Muscle layer of colon (tissue), 2 donors: ENCODE measurements at regions not wholly inside any gene's neighbourhood (a gene's known extent, or its start where the extent isn't known, plus 50 kb on each side); places are given as distances from the start of the nearest gene placed in this dataset.
"Not testable (repeated sequence)": the region's sequence is repeated elsewhere in the genome, so short reads cannot be mapped to it uniquely, and the experiment has no call there.

Source experiments
- H3K27ac ChIP-seq: one replicate; pipeline ENCODE4 v1.7.0; 2013; ENCODE audit warnings: low read depth, mild to moderate bottlenecking, low read length, moderate library complexity
- H3K27me3 ChIP-seq, 2 donors: one replicate each; pipeline ENCODE4 v1.7.0; 2013; ENCODE audit warnings: low read length in 2 of 2, mild to moderate bottlenecking in 2 of 2; ENCODE audit not compliant: insufficient read depth in 2 of 2, control insufficient read depth in 1 of 2
- H3K36me3 ChIP-seq: one replicate; pipeline ENCODE4 v1.7.0; 2013; ENCODE audit warnings: mild to moderate bottlenecking, low read length; ENCODE audit not compliant: insufficient read depth
- H3K4me1 ChIP-seq: one replicate; pipeline ENCODE4 v1.7.0; 2013; ENCODE audit warnings: mild to moderate bottlenecking, low read length; ENCODE audit not compliant: insufficient read depth
- H3K4me3 ChIP-seq, 2 donors: one replicate each; pipeline ENCODE4 v1.7.0; 2013; ENCODE audit warnings: low read length in 2 of 2, low read depth in 1 of 2, mild to moderate bottlenecking in 1 of 2, moderate library complexity in 1 of 2
- H3K9ac ChIP-seq: one replicate; pipeline ENCODE4 v1.7.0; 2013; ENCODE audit warnings: low read length
- H3K9me3 ChIP-seq: one replicate; pipeline ENCODE4 v1.7.0; 2013; ENCODE audit warnings: mild to moderate bottlenecking, low read length
- donor health status: abdominal sarcoma.
- donor health status: Adenocarcinoma of cecum.

DNA sequence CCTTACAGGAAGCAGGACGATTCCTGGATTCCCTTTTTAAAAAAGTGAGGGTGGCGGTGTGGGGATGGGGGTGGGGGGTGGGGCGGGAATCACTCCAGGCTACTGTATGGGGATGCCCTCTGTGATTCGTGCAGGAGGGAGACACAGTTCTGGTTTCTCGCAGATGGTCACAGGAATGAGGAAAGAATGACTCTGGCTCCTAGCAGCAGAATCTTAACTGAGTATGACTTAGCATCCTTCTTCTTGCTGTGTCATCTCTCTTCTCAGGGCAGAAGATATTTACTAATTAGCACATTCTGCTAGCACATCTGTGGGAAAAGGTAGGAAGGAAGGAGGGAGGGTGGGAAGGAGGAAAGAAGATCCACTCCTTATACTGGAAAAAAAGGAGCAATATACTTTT lies 78.8 kb upstream of the GPR39 start:
- not testable (repeated sequence) for H3K9me3 ChIP-seq, H3K4me3 ChIP-seq, H3K27me3 ChIP-seq, H3K36me3 ChIP-seq, H3K27ac ChIP-seq, H3K4me1 ChIP-seq, H3K9ac ChIP-seq

GRCh38 chr2:132347041-132347780 lies 69.4 kb upstream of the GPR39 start:
- H3K27me3 ChIP-seq, H3K9ac ChIP-seq, H3K9me3 ChIP-seq, H3K27ac ChIP-seq, H3K4me1 ChIP-seq, H3K36me3 ChIP-seq: not testable (repeated sequence)
- H3K4me3 ChIP-seq, result peak overlapping the region; percentile 38 to 47

GRCh38 chr2:132349092-132349687 lies 67.4 kb upstream of the GPR39 start:
- not testable (repeated sequence) for H3K4me3 ChIP-seq, H3K27me3 ChIP-seq, H3K36me3 ChIP-seq, H3K4me1 ChIP-seq, H3K9me3 ChIP-seq, H3K9ac ChIP-seq, H3K27ac ChIP-seq

DNA sequence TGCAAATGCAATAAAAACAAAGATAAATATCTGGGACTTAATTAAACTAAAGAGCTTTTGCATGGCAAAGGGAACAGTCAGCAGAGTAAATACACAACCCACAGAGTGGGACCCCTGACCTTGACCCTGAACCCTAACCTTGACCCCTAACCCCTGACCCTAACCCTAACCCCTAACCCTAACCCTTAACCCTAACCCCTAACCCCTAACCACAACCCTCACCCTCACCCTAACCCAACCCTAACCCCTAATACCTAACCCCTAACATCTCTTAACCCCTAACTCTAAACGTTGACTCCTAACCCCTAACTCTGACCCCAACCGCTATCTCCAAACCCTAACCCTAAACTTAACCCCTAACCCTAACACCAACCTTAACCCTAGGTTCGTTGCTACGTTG lies 64.9 kb upstream of the GPR39 start:
- H3K4me3 ChIP-seq, H3K36me3 ChIP-seq, H3K27me3 ChIP-seq, H3K9me3 ChIP-seq, H3K4me1 ChIP-seq, H3K27ac ChIP-seq, H3K9ac ChIP-seq: not testable (repeated sequence)

DNA sequence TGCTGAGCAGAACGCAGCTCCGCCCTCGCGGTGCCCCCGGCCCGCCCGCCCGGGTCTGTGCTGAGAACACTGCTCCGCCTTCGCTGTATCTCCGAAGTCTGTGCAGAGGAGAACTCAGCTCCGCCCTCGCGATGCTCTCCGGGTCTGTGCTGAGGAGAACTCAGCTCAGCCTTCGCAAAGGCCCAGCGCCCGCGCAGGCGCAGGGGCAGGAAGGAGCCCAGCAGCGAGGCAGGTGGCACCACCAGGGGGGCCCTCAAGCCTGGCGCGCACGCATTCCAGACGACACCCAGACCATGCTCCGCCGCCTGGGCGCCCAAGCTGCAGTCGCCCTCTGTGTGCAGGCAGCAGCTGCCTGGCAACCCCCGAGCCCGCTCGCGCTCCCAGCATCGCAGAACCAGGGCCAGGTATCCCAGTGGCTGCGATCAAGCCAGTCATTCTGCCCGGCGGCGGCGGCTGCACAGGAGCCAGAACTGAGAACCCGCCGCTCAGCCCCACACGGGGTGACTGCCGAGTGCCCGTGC lies 64.1 kb upstream of the GPR39 start:
- H3K27ac ChIP-seq, H3K9ac ChIP-seq, H3K36me3 ChIP-seq, H3K9me3 ChIP-seq, H3K4me1 ChIP-seq, H3K27me3 ChIP-seq: not testable (repeated sequence)
- H3K4me3 ChIP-seq, result peak overlapping the region; percentile 14 to 32

GRCh38 chr2:132353380-132353779 lies 63.2 kb upstream of the GPR39 start:
- H3K9me3 ChIP-seq, H3K36me3 ChIP-seq, H3K9ac ChIP-seq, H3K27ac ChIP-seq, H3K27me3 ChIP-seq, H3K4me1 ChIP-seq: not testable (repeated sequence)
- peak overlapping the region in 1 of 2 donors; percentile 27 for H3K4me3 ChIP-seq

GRCh38 chr2:132360964-132361363 lies 55.6 kb upstream of the GPR39 start:
- not testable (repeated sequence) for H3K4me3 ChIP-seq, H3K27me3 ChIP-seq, H3K4me1 ChIP-seq, H3K27ac ChIP-seq, H3K9me3 ChIP-seq, H3K9ac ChIP-seq, H3K36me3 ChIP-seq

DNA sequence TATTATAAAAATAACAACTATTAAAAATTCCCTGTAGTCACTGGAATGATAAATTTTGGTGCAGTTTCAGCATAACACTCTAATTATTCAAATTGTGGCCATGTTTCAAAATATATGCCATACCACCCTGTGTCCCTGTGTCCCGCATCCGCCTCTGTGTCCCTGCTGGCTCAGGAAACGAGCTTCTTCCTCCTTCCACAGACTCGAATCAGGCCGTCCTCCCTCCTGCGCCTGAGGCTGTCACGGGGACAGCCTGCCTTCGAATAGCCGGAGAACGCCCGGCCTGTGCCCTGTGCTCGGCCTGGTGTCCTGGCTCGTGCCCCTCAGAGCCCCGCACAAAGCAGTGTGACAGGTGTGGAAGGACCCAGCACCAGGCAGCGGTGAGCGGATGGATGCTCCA lies 55.1 kb upstream of the GPR39 start:
- H3K4me3 ChIP-seq, H3K36me3 ChIP-seq, H3K27me3 ChIP-seq, H3K4me1 ChIP-seq, H3K9me3 ChIP-seq, H3K27ac ChIP-seq, H3K9ac ChIP-seq: not testable (repeated sequence)

- not testable (repeated sequence) for H3K4me3 ChIP-seq, H3K27me3 ChIP-seq, H3K36me3 ChIP-seq, H3K9me3 ChIP-seq, H3K9ac ChIP-seq, H3K4me1 ChIP-seq, H3K27ac ChIP-seq
Observed at GRCh38 chr2:132363352-132363751, 53.3 kb upstream of the GPR39 start.

DNA sequence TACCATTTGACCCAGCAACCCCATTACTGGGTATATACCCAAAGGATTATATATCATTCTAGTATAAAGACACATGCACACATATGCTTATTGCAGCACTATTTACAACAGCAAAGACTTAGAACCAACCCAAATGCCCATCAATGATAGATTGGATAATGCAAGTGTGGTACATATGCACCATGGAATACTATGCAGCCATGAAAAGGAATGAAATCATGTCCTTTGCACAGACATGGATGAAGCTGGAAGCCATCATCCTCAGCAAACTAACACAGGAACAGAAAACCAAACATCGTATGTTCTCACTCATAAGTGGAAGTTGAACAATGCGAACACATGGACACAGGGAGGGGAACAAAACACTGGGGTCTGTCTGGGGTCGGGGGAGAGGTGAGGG lies 50.6 kb upstream of the GPR39 start:
- H3K4me3 ChIP-seq, H3K4me1 ChIP-seq, H3K27ac ChIP-seq, H3K27me3 ChIP-seq, H3K9me3 ChIP-seq, H3K36me3 ChIP-seq, H3K9ac ChIP-seq: not testable (repeated sequence)

GRCh38 chr2:132366421-132367180 lies 50.0 kb upstream of the GPR39 start:
- Histone ChIP-seq H3K36me3 (no peaks in the 10 kb centered on the region), H3K4me1 (no peaks in the 10 kb centered on the region), H3K9ac (no peak overlapping the region), H3K27ac (no peak overlapping the region), H3K9me3 (no peaks in the 10 kb centered on the region), H3K27me3 (no peaks in the 10 kb centered on the region), H3K4me3 (no peak overlapping the region)
